ENCODE measurements at regions not wholly inside any gene's neighbourhood (a gene's known extent, or its start where the extent isn't known, plus 50 kb on each side); places are given as distances from the start of the nearest gene placed in this dataset.

- no peak overlapping the region for H3K4me3 ChIP-seq (ENCODE audit: low read depth, low read length)
- no peak for DNase-seq (ENCODE audit: low read depth)
- in situ Hi-C loops (cut with HindIII; ENCODE audit: low sequenced_read_pairs) = no loop called here
- TF ChIP-seq CTCF (IDR thresholded peaks at IDR 0.05; ENCODE audit: low read depth, low read length, missing control alignments) = no peak
Measured at GRCh38 chr7:84617265-84618030, 422.9 kb upstream of the SEMA3A start.

GRCh38 chr7:84614821-84615501 is 420.4 kb upstream of the SEMA3A start:
- H3K4me3 ChIP-seq (ENCODE audit: low read depth, low read length) = no peak overlapping the region
- TF ChIP-seq CTCF (IDR thresholded peaks at IDR 0.05; ENCODE audit: low read depth, low read length, missing control alignments) = no peak
- DNase-seq (ENCODE audit: low read depth) = no peak
- in situ Hi-C loops (cut with HindIII; ENCODE audit: low sequenced_read_pairs) = no loop called here

GRCh38 chr7:84612981-84613681 is 418.5 kb upstream of the SEMA3A start:
- no peak for DNase-seq (ENCODE audit: low read depth)
- no peak overlapping the region for H3K4me3 ChIP-seq (ENCODE audit: low read depth, low read length)
- in situ Hi-C loops (cut with HindIII; ENCODE audit: low sequenced_read_pairs) = no loop called here
- no peak for TF ChIP-seq CTCF (IDR thresholded peaks at IDR 0.05; ENCODE audit: low read depth, low read length, missing control alignments)

- DNase-seq (ENCODE audit: low read depth) = no peak
- in situ Hi-C loops (cut with HindIII; ENCODE audit: low sequenced_read_pairs) = no loop called here
- H3K4me3 ChIP-seq (ENCODE audit: low read depth, low read length) = no peak overlapping the region
- TF ChIP-seq CTCF (IDR thresholded peaks at IDR 0.05; ENCODE audit: low read depth, low read length, missing control alignments) = no peak
Measured at GRCh38 chr7:84611391-84611790, 416.8 kb upstream of the SEMA3A start.

- no peak for DNase-seq (ENCODE audit: low read depth)
- in situ Hi-C loops (cut with HindIII; ENCODE audit: low sequenced_read_pairs) = no loop called here
- TF ChIP-seq CTCF (IDR thresholded peaks at IDR 0.05; ENCODE audit: low read depth, low read length, missing control alignments) = no peak
- no peak overlapping the region for H3K4me3 ChIP-seq (ENCODE audit: low read depth, low read length)
Measured at GRCh38 chr7:84610390-84610789, 415.8 kb upstream of the SEMA3A start.

GRCh38 chr7:84605301-84605700 is 410.7 kb upstream of the SEMA3A start:
- DNase-seq (ENCODE audit: low read depth) = no peak
- TF ChIP-seq CTCF (IDR thresholded peaks at IDR 0.05; ENCODE audit: low read depth, low read length, missing control alignments) = no peak
- in situ Hi-C loops (cut with HindIII; ENCODE audit: low sequenced_read_pairs) = no loop called here
- no peak overlapping the region for H3K4me3 ChIP-seq (ENCODE audit: low read depth, low read length)

Data from astrocyte of the cerebellum (primary cell).